ENCODE measurements at regions not wholly inside any gene's neighbourhood (a gene's known extent, or its start where the extent isn't known, plus 50 kb on each side); places are given as distances from the start of the nearest gene placed in this dataset.

DNA sequence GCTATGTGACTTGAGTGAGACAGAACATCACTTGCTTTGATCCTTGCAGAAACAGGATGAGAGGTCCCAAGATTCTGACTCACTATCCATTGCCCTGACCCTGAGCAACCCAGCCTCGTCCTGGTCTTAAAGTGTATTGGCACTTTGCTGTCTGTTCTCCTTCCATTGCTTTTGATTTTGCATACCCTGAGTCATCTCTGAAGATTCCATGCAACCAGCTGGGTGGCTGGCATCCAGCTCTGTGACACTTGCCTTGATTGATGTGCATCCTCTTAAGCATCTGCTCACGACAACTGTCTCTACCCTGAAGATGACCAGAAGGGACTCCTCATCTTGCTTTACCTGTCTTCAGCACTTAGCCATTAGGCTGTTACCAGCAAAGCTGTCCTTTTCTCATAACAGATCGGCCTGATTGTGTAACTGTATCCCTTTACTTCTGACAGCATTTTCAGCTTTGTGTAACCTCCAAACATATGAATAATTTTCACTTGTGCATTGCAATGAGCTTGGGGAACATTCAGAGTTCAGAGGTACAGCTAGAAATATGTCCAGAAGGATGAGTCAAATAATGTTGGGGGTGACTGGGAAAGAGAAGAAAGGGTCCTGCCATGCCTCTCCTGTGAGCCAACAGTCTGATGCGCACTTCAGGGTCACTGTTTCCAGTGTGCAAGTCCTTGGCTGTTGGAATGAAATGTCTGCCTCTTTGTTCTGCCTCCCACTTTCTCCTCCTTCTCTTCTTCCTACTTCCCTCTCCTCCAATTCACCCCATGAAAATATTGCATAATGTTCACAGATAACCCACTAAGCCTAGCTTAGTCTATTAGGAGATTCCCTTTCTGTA, 249.7 kb upstream of the OSR1 start:
- no peak for TF ChIP-seq CTCF (IDR thresholded peaks at IDR 0.05; ENCODE audit: insufficient read depth, missing control alignments)
- no peak for FAIRE-seq
- DNase-seq (ENCODE audit: insufficient read length, low spot score), result no peak

DNA sequence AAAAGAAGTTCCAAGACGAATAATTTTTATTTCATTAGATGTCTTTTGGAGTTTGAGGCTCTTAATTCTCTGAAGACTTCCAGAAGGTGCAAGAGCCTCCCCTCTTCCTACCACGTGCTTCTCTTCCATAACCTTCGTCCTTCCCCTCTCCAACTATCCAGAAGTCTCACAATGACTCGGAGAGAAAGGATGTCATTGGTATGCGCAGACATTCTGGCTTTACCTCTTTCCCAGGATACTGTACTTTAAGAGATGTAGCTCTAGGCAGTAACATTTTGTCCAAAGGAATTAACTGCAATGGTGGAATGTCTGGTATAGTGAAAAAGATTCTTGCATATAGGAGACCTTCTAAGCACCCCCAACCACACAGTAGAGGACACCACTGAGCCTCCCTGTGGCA, 249.0 kb upstream of the OSR1 start:
- TF ChIP-seq CTCF (IDR thresholded peaks at IDR 0.05; ENCODE audit: insufficient read depth, missing control alignments), result no peak
- DNase-seq (ENCODE audit: insufficient read length, low spot score) (no peak), FAIRE-seq (no peak)

GRCh38 chr2:19600982-19601381, 242.6 kb upstream of the OSR1 start:
- DNase-seq (ENCODE audit: insufficient read length, low spot score), result no peak
- no peak for FAIRE-seq
- no peak for TF ChIP-seq CTCF (IDR thresholded peaks at IDR 0.05; ENCODE audit: insufficient read depth, missing control alignments)

DNA sequence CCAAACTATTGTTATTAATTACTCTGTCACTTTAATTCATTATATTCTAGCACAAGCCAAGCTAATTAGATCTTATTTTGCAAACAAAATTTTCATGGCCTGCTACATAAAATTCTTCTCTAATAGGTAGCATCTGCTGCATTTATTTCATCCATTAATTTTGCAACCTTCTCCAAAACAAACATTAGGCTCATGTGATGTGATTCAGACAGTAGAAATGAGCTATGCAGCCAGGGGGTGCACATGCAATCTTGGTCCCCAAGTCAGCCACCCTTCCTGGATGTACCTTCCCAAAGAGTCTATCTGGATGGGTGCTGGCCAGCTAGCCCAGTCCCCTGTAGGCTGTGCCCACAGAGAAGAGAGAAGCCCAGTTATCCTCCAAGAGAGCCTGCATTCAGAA, 242.1 kb upstream of the OSR1 start:
- TF ChIP-seq CTCF (IDR thresholded peaks at IDR 0.05; ENCODE audit: insufficient read depth, missing control alignments), result no peak
- no peak for FAIRE-seq
- DNase-seq (ENCODE audit: insufficient read length, low spot score), result no peak

- DNase-seq (ENCODE audit: insufficient read length, low spot score) (no peak), FAIRE-seq (no peak)
- no peak for TF ChIP-seq CTCF (IDR thresholded peaks at IDR 0.05; ENCODE audit: insufficient read depth, missing control alignments)
These were observed 240.5 kb upstream of the OSR1 start for GRCh38 chr2:19598971-19599370.

GRCh38 chr2:19592197-19592596, 233.8 kb upstream of the OSR1 start:
- TF ChIP-seq CTCF (IDR thresholded peaks at IDR 0.05; ENCODE audit: insufficient read depth, missing control alignments), result no peak
- DNase-seq (ENCODE audit: insufficient read length, low spot score) (no peak), FAIRE-seq (no peak)

DNA sequence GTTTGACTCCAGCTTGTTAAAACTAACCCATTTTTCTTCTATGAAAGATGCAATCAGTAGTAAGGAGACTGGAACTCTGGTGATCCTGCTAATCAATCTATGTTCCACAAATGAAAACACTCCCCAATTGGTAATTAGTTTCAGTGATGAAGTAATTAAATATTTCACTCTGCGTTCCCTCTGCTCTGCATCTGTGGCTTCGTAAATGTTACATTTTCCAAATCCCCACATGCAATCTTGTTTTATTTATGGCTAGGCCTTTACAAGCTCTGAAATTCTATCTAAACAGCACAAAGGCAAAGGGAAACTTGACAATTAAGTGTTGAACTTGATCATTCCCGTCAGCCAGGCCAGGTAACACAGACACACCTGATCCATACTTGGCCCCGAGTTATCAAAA, 231.4 kb upstream of the OSR1 start:
- no peak for FAIRE-seq

More for the DNA sequence above, 231.4 kb upstream of the OSR1 start:
- TF ChIP-seq CTCF (IDR thresholded peaks at IDR 0.05; ENCODE audit: insufficient read depth, missing control alignments), result no peak
- DNase-seq (ENCODE audit: insufficient read length, low spot score), result no peak
